Pancreas (tissue), 10 donors: ENCODE measurements at regions not wholly inside any gene's neighbourhood (a gene's known extent, or its start where the extent isn't known, plus 50 kb on each side); places are given as distances from the start of the nearest gene placed in this dataset.
A peak's percentile ranks its signal among the peaks of the same experiment; 100 is the strongest.

Experiments
- ATAC-seq, 4 donors: fragments of 200-7000 bp; cut with Tn5 transposase; one replicate each; pipeline versions ENCODE4 v1.8.0 to v1.9.1; 2020; ENCODE audit warnings: mild to moderate bottlenecking in 4 of 4, moderate library complexity in 4 of 4
- DNase-seq, 6 donors: peaks; one replicate each; pipeline ENCODE4 v3.0.0-alpha.2; 2020
- FAIRE-seq: peaks from 2 replicates; lab custom pipeline; 2012; peaks lifted over from hg19 to GRCh38; lab: Jason Lieb, UNC
- H3K27ac ChIP-seq, 4 donors: fragments of 200-600 bp; sonication (generic); 1 replicate in 3 of 4; 2 replicates in 1 of 4; pipeline versions ENCODE4 v1.5.0 to v1.8.0; 2020
- H3K27me3 ChIP-seq, 4 donors: fragments of 200-600 bp; one replicate each; pipeline ENCODE4 v1.8.0; 2021
- H3K36me3 ChIP-seq, 3 donors: fragments of 200-600 bp; sonication (generic) in 1 of 3; one replicate each; pipeline versions ENCODE4 v1.5.0 to v1.8.0; 2020 to 2021
- H3K4me1 ChIP-seq, 3 donors: fragments of 200-600 bp; one replicate each; pipeline ENCODE4 v1.8.0; 2021
- H3K4me3 ChIP-seq, 4 donors: fragments of 200-600 bp; sonication (generic) in 2 of 4; one replicate each; pipeline versions ENCODE4 v1.5.0 to v1.8.0; 2020 to 2021
- H3K9me3 ChIP-seq, 4 donors: fragments of 200-600 bp; one replicate each; pipeline ENCODE4 v1.8.0; 2021
- WGBS, 2 donors: extraction: QIAGEN DNeasy Blood & Tissue Kit; methylation state at CpG; one replicate each; pipeline ENCODE4 v1.1.7; 2013; 5-methylcytosine and 5-hydroxymethylcytosine counted together
- intact Hi-C, 3 donors: fragments of 100-400 bp; cut with DNase I; formaldehyde crosslinking; loops; one replicate each; pipeline versions ENCODE4 v1.11.1 to v1.14.2; 2022
- TF ChIP-seq, protein P1 (sequence below), 4 donors: fragments of 200-600 bp; sonication (generic) in 3 of 4; IDR thresholded peaks; one replicate each; pipeline versions ENCODE4 v1.5.0 to v1.8.0; 2021; ENCODE audit warnings: antibody characterized with exemption in 4 of 4
- donor health status: healthy with polysubstance abuse.
- donor health status: DM: no; HTN: no; CAD: no; lungs with moderate emphysema.
- donor health status: DM: no; HTN: no; CAD: no.
- donor health status: control.
- donor health status: control.
- donor health status: Bipolar disorder and iron deficiency.
- donor health status: DM: yes; HTN: yes; CAD: no.
- donor health status: DM: no; HTN: no; CAD: no.
- donor health status: DM: no; HTN: no; CAD: no.
- donor health status: DM: yes; HTN: yes; CAD: no.

DNA sequence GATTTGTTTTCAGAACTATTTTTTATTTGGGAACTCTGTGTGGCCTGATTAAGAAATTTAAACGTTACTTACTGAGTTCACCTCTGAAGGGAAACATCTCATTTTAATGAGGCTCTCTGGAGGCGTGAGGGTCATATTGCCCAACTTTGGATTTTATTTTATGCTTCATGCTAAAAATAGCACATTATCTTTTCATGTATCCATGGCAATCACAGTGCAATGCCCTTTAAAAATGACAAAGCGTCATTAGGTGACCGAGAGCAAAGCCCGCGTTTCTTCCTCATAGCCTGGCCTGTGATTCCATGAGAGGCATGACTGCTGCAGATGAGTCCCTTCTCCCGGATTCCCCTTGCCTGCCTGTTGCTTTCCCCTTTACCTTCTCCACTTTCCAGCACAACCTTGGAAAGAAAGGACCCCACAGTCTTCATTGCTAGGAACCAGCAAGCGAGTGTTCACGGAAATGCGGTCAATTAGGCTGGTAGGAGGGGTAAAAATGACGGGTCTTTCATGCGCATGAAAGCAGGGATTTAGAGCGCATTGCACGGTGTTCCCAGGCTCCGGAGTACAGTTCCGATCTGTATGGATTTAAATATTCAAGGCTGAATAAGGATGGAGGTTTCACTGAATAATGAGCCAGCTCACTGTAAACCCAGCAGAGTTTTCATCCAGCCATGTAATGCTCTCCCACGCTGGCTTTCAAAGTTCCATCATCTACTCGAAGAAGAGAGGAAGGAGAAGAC lies 98.2 kb upstream of the PITRM1 start:
- no peak overlapping the region for H3K4me3 ChIP-seq
- no peak overlapping the region for H3K27ac ChIP-seq
- H3K9me3 ChIP-seq: no peaks in the 10 kb centered on the region
- peak in 3 of 4 donors; percentile 37 to 57 (median 54) for ATAC-seq
- H3K36me3 ChIP-seq: no peaks in the 10 kb centered on the region
- no peaks in the 10 kb centered on the region for H3K4me1 ChIP-seq
- FAIRE-seq: no peak
- intact Hi-C loops: no loop called here
- no peak for DNase-seq
- WGBS, 2 donors: 59 to 67% methylated on average over 18 of the region's 18 CpGs
- TF ChIP-seq, protein P1, sequence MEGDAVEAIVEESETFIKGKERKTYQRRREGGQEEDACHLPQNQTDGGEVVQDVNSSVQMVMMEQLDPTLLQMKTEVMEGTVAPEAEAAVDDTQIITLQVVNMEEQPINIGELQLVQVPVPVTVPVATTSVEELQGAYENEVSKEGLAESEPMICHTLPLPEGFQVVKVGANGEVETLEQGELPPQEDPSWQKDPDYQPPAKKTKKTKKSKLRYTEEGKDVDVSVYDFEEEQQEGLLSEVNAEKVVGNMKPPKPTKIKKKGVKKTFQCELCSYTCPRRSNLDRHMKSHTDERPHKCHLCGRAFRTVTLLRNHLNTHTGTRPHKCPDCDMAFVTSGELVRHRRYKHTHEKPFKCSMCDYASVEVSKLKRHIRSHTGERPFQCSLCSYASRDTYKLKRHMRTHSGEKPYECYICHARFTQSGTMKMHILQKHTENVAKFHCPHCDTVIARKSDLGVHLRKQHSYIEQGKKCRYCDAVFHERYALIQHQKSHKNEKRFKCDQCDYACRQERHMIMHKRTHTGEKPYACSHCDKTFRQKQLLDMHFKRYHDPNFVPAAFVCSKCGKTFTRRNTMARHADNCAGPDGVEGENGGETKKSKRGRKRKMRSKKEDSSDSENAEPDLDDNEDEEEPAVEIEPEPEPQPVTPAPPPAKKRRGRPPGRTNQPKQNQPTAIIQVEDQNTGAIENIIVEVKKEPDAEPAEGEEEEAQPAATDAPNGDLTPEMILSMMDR (IDR thresholded peaks at IDR 0.05): no peak
- H3K27me3 ChIP-seq: no peaks in the 10 kb centered on the region

DNA sequence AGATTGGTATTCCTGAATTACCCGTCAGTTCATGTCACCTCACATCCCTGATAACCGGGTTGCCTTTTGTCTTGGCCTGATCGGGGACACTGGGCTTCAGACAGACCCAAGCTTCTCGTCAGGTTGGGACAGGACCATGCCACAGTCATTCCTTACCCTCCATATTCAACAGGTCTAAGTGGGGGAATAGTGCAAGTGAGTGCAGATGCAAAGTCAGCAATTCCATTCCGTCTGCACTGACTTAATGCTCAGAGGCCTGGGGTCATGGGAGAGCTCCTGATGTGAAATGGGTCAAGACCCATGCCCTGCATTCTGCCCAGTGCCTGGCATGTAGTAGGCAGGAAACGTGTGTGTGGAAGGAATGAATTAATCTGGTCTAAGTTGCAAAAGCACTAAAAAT lies 95.4 kb upstream of the PITRM1 start:
- Histone ChIP-seq H3K27ac (no peak overlapping the region), H3K9me3 (no peaks in the 10 kb centered on the region), H3K4me1 (no peaks in the 10 kb centered on the region), H3K4me3 (no peak overlapping the region), H3K36me3 (no peaks in the 10 kb centered on the region), H3K27me3 (no peaks in the 10 kb centered on the region)
- WGBS, 2 donors: 67 to 80% methylated on average over 6 of the region's 6 CpGs
- ATAC-seq (no peak), DNase-seq (no peak), FAIRE-seq (no peak)
- intact Hi-C loops: no loop called here
- TF ChIP-seq, protein P1 (IDR thresholded peaks at IDR 0.05): no peak

DNA sequence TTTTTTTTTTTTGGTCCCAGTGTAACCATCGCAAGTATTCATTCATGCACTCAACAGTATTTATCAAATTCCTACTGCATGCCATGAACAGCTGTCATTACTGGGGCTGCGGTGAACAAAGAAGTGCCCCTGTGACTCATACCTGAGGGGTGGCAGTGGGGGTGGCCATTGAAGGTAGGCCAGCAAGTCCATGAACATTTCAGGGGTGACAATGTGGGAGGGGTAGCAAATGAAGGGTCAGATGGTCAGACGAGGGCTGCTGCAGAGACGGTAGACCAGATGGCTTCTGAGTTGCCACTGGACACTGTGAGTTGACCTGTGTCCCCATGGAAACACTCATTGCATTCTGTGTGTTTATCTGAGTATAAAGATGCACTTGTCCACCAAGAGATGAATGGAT lies 92.5 kb upstream of the PITRM1 start:
- Histone ChIP-seq H3K9me3 (no peaks in the 10 kb centered on the region), H3K27me3 (no peaks in the 10 kb centered on the region), H3K27ac (peak overlapping the region in 1 of 4 donors; percentile 25), H3K4me1 (no peaks in the 10 kb centered on the region), H3K36me3 (no peaks in the 10 kb centered on the region), H3K4me3 (no peak overlapping the region)
- no peak for DNase-seq
- intact Hi-C loops: no loop called here
- no peak for FAIRE-seq
- 49 to 70% methylated on average over 4 of the region's 4 CpGs for WGBS, 2 donors
- TF ChIP-seq, protein P1 (IDR thresholded peaks at IDR 0.05): no peak
- ATAC-seq: no peak

DNA sequence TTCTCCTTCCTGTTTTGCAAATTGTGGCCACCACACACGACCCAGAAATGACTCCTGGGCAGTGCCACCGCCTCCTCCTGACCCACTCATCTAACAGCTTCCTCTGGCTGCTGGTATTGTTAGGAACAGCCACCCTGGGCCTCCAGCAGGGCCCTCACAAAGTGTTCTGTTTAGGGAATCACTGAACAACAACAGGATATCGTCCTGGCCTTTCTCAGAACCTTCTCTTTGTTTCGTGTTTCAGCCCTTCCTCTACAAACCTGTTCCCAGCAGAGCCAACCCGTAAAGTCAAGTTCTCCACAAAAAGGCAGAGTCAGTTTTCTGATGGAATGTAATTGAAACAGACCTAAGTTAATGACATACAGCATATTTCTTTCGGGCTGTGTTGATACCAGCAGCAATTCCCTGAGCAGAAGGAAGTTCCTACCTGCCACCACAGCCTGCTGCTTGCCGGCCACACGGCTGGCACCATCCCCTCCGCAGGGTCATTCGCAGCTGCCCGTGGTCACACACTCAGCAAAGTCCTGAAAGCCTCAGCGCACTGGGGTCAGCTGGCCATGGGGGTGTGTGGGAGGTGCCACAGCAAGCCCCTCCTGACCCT lies 91.7 kb upstream of the PITRM1 start:
- H3K4me1 ChIP-seq: no peaks in the 10 kb centered on the region
- TF ChIP-seq, protein P1 (IDR thresholded peaks at IDR 0.05): no peak
- WGBS, 2 donors: 35 to 36% methylated on average over 12 of the region's 12 CpGs
- no peaks in the 10 kb centered on the region for H3K9me3 ChIP-seq
- H3K4me3 ChIP-seq: no peak overlapping the region
- H3K36me3 ChIP-seq: no peaks in the 10 kb centered on the region
- no peaks in the 10 kb centered on the region for H3K27me3 ChIP-seq
- FAIRE-seq (no peak), ATAC-seq (peak in 3 of 4 donors; percentile 21 to 41 (median 38)), DNase-seq (no peak)
- intact Hi-C loops: no loop called here
- peak overlapping the region in 1 of 4 donors; percentile 25 for H3K27ac ChIP-seq

DNA sequence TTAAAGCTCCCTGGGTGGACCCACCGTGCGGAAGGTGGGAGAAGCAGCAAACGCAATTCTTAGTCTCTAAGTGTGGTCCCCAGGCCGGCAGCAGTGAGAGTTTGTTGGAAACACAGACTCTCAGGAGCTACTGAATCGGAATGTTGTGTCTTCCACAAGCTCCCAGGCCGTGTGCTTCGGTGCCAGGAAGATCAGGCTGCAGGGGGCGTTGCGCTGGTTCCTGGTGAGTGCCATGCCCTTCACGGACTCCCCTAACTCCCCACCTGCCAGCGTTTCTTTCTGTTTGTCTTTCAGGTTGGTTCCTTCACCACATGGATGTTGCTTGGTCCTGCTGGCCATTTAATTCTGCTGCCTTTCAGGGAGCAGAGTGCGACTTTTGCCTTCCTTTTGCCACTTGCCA lies 91.2 kb upstream of the PITRM1 start:
- TF ChIP-seq, protein P1 (IDR thresholded peaks at IDR 0.05): no peak
- peak overlapping the region in 1 of 4 donors; percentile 25 for H3K27ac ChIP-seq
- H3K4me3 ChIP-seq: no peak overlapping the region
- H3K9me3 ChIP-seq: no peaks in the 10 kb centered on the region
- no peaks in the 10 kb centered on the region for H3K4me1 ChIP-seq
- no peaks in the 10 kb centered on the region for H3K36me3 ChIP-seq
- DNase-seq (no peak), ATAC-seq (no peak), FAIRE-seq (no peak)
- 63 to 66% methylated on average over 12 of the region's 12 CpGs for WGBS, 2 donors
- no peaks in the 10 kb centered on the region for H3K27me3 ChIP-seq
- intact Hi-C loops: no loop called here
